BLaER1 treated with 17β-estradiol and CSF1 and Interleukin-3, amounts not matched to agents 10 nM and 100 nM (cell line): ENCODE measurements at regions not wholly inside any gene's neighbourhood (a gene's known extent, or its start where the extent isn't known, plus 50 kb on each side); places are given as distances from the start of the nearest gene placed in this dataset.
A peak's percentile ranks its signal among the peaks of the same experiment; 100 is the strongest.
"Not testable (repeated sequence)": the region's sequence is repeated elsewhere in the genome, so short reads cannot be mapped to it uniquely, and the experiment has no call there.

Source experiments
- H3K27ac ChIP-seq, 11 experiments: shearing (Covaris generic); formaldehyde crosslinking; 2 replicates each; pipeline ENCODE4 v1.8.1; 2022
- H3K27me3 ChIP-seq, 11 experiments: shearing (Covaris generic); formaldehyde crosslinking; 2 replicates each; pipeline ENCODE4 v1.8.1; 2022
- H3K36me3 ChIP-seq, 11 experiments: shearing (Covaris generic); formaldehyde crosslinking; 2 replicates each; pipeline ENCODE4 v1.8.1; 2022
- H3K4me1 ChIP-seq, 10 experiments: shearing (Covaris generic); formaldehyde crosslinking; 2 replicates each; pipeline ENCODE4 v1.8.1; 2022
- H3K4me2 ChIP-seq, 11 experiments: shearing (Covaris generic); formaldehyde crosslinking; 2 replicates each; pipeline ENCODE4 v1.8.1; 2022
- H3K4me3 ChIP-seq, 10 experiments: shearing (Covaris generic); formaldehyde crosslinking; 2 replicates each; pipeline ENCODE4 v1.8.1; 2022
- H3K9ac ChIP-seq, 11 experiments: shearing (Covaris generic); formaldehyde crosslinking; 2 replicates each; pipeline ENCODE4 v1.8.1; 2022
- H3K9me3 ChIP-seq, 11 experiments: shearing (Covaris generic); formaldehyde crosslinking; replicated peaks in 1 of 11; 2 replicates each; pipeline ENCODE4 v1.8.1; 2022
- H4K20me1 ChIP-seq, 11 experiments: shearing (Covaris generic); formaldehyde crosslinking; 2 replicates each; pipeline ENCODE4 v1.8.1; 2022
- Cebpa-rat ChIP-seq, 11 experiments: shearing (Covaris generic); IDR thresholded peaks; 2 replicates each; pipeline ENCODE4 v1.8.1; 2022

GRCh38 chr1:37177230-37177864 is 143.0 kb upstream of the GRIK3 start:
- no peaks in the 10 kb centered on the region; a peak in 1 of 22 replicates for H4K20me1 ChIP-seq
- no peak overlapping the region for H3K4me2 ChIP-seq
- H3K9ac ChIP-seq = no peak overlapping the region
- H3K9me3 ChIP-seq = no peaks in the 10 kb centered on the region
- peaks cover 0 to 3% (median 0%) of the 10 kb centered on the region in 11 experiments; a peak in 1 of 22 replicates for H3K27me3 ChIP-seq
- H3K4me3 ChIP-seq = no peak overlapping the region
- no peak overlapping the region for H3K27ac ChIP-seq
- TF ChIP-seq Cebpa-rat (IDR thresholded peaks at IDR 0.05) = no peak
- no peaks in the 10 kb centered on the region for H3K36me3 ChIP-seq
- no peaks in the 10 kb centered on the region for H3K4me1 ChIP-seq

- Histone ChIP-seq H3K4me1 (no peaks in the 10 kb centered on the region), H3K9ac (no peak overlapping the region), H3K9me3 (no peaks in the 10 kb centered on the region), H3K4me2 (no peak overlapping the region), H3K27ac (no peak overlapping the region), H3K4me3 (no peak overlapping the region), H3K27me3 (peaks cover 0 to 3% (median 0%) of the 10 kb centered on the region in 11 experiments; a peak in 1 of 22 replicates), H3K36me3 (no peaks in the 10 kb centered on the region), H4K20me1 (no peaks in the 10 kb centered on the region)
- no peak for TF ChIP-seq Cebpa-rat (IDR thresholded peaks at IDR 0.05)
These were observed 147.1 kb upstream of the GRIK3 start for GRCh38 chr1:37181425-37181824.

GRCh38 chr1:37184789-37185188 is 150.5 kb upstream of the GRIK3 start:
- Histone ChIP-seq H3K4me2 (no peak overlapping the region), H3K27me3 (peaks cover 0 to 3% (median 0%) of the 10 kb centered on the region in 11 experiments; a peak in 1 of 22 replicates), H3K9me3 (no peaks in the 10 kb centered on the region), H3K9ac (no peak overlapping the region), H3K36me3 (no peaks in the 10 kb centered on the region), H4K20me1 (no peaks in the 10 kb centered on the region), H3K4me3 (no peak overlapping the region), H3K27ac (no peak overlapping the region), H3K4me1 (peaks cover 0 to 11% (median 9%) of the 10 kb centered on the region in 10 experiments; a peak in 13 of 20 replicates)
- no peak for TF ChIP-seq Cebpa-rat (IDR thresholded peaks at IDR 0.05)

- peaks cover 0 to 11% (median 9%) of the 10 kb centered on the region in 10 experiments; a peak in 13 of 20 replicates for H3K4me1 ChIP-seq
- no peak overlapping the region for H3K9ac ChIP-seq
- no peaks in the 10 kb centered on the region for H4K20me1 ChIP-seq
- H3K4me2 ChIP-seq = no peak overlapping the region
- no peak overlapping the region for H3K27ac ChIP-seq
- H3K9me3 ChIP-seq = no peaks in the 10 kb centered on the region
- H3K36me3 ChIP-seq = no peaks in the 10 kb centered on the region
- no peak overlapping the region for H3K4me3 ChIP-seq
- no peaks in the 10 kb centered on the region for H3K27me3 ChIP-seq
- TF ChIP-seq Cebpa-rat (IDR thresholded peaks at IDR 0.05) = no peak
These were observed 152.0 kb upstream of the GRIK3 start for GRCh38 chr1:37186246-37186756.

- Histone ChIP-seq H3K9ac (no peak overlapping the region), H3K9me3 (peaks cover 0 to 3% (median 0%) of the 10 kb centered on the region in 11 experiments; a peak in 2 of 22 replicates), H3K4me2 (peak overlapping the region in 6 of 11 experiments; percentile 19 to 60 (median 36); a peak in 12 of 22 replicates), H3K4me1 (peaks cover 0 to 11% (median 9%) of the 10 kb centered on the region in 10 experiments; a peak in 13 of 20 replicates), H3K27ac (no peak overlapping the region), H3K4me3 (no peak overlapping the region), H3K36me3 (no peaks in the 10 kb centered on the region), H3K27me3 (no peaks in the 10 kb centered on the region), H4K20me1 (no peaks in the 10 kb centered on the region)
- no peak for TF ChIP-seq Cebpa-rat (IDR thresholded peaks at IDR 0.05)
These were observed 154.8 kb upstream of the GRIK3 start for GRCh38 chr1:37189111-37189510.

- Histone ChIP-seq H3K27me3 (no peaks in the 10 kb centered on the region), H3K9ac (no peak overlapping the region), H3K9me3 (peaks cover 0 to 13% (median 4%) of the 10 kb centered on the region in 11 experiments; a peak in 8 of 22 replicates), H3K4me2 (no peak overlapping the region), H4K20me1 (no peaks in the 10 kb centered on the region), H3K4me1 (no peaks in the 10 kb centered on the region), H3K27ac (no peak overlapping the region), H3K4me3 (no peak overlapping the region), H3K36me3 (no peaks in the 10 kb centered on the region)
- no peak for TF ChIP-seq Cebpa-rat (IDR thresholded peaks at IDR 0.05)
These were observed 163.1 kb upstream of the GRIK3 start for GRCh38 chr1:37197411-37197810.

- H3K4me2 ChIP-seq, H3K27ac ChIP-seq, H3K4me1 ChIP-seq, H3K27me3 ChIP-seq, H3K9ac ChIP-seq, H3K36me3 ChIP-seq, H3K4me3 ChIP-seq, H4K20me1 ChIP-seq: not testable (repeated sequence)
- peaks cover 3 to 16% (median 10%) of the 10 kb centered on the region in 11 experiments; a peak in 13 of 22 replicates for H3K9me3 ChIP-seq
These were observed 180.0 kb upstream of the GRIK3 start for GRCh38 chr1:37214305-37214704.

GRCh38 chr1:37233606-37234005 is 199.3 kb upstream of the GRIK3 start:
- Histone ChIP-seq H3K27ac (no peak overlapping the region), H3K4me3 (no peak overlapping the region)
- TF ChIP-seq Cebpa-rat (IDR thresholded peaks at IDR 0.05) = no peak

GRCh38 chr1:37234941-37235418 is 200.7 kb upstream of the GRIK3 start:
- H3K4me1 ChIP-seq = no peaks in the 10 kb centered on the region
- no peak overlapping the region for H3K4me2 ChIP-seq
- no peak for TF ChIP-seq Cebpa-rat (IDR thresholded peaks at IDR 0.05)

More at GRCh38 chr1:37233606-37234005, 199.3 kb upstream of the GRIK3 start:
- 0 out of 22 replicates have a peak, but pooled peaks cover 0 to under 1% (median 0%) of the 10 kb centered on the region in 11 experiments for H4K20me1 ChIP-seq
- no peaks in the 10 kb centered on the region for H3K36me3 ChIP-seq
- no peaks in the 10 kb centered on the region for H3K27me3 ChIP-seq
- H3K9ac ChIP-seq = no peak overlapping the region
- peaks cover 4 to 13% (median 6%) of the 10 kb centered on the region in 11 experiments; a peak in 11 of 22 replicates for H3K9me3 ChIP-seq
- H3K4me1 ChIP-seq = no peaks in the 10 kb centered on the region
- H3K4me2 ChIP-seq = no peak overlapping the region

More at GRCh38 chr1:37234941-37235418, 200.7 kb upstream of the GRIK3 start:
- H3K27me3 ChIP-seq = no peaks in the 10 kb centered on the region
- peaks cover 0 to 5% (median 0%) of the 10 kb centered on the region in 11 experiments; a peak in 1 of 22 replicates for H4K20me1 ChIP-seq
- H3K36me3 ChIP-seq = no peaks in the 10 kb centered on the region
- no peak overlapping the region for H3K9ac ChIP-seq
- H3K9me3 ChIP-seq = peaks cover 4 to 13% (median 6%) of the 10 kb centered on the region in 11 experiments; a peak in 11 of 22 replicates
- H3K4me3 ChIP-seq = no peak overlapping the region
- no peak overlapping the region for H3K27ac ChIP-seq
